SKM-1 (cell line): ENCODE measurements at regions not wholly inside any gene's neighbourhood (a gene's known extent, or its start where the extent isn't known, plus 50 kb on each side); places are given as distances from the start of the nearest gene placed in this dataset.
A peak's percentile ranks its signal among the peaks of the same experiment; 100 is the strongest.

Experiments used
- DNase-seq: peaks from one replicate; lab custom pipeline; 2025; ENCODE audit not compliant: unreplicated experiment; lab: John Stamatoyannopoulos, UW

- DNase-seq = no peak
Observed at GRCh38 chr10:61319386-61320256, 133.6 kb downstream of the TMEM26 start.

- DNase-seq = no peak
Observed at GRCh38 chr10:61318429-61318828, 134.8 kb downstream of the TMEM26 start.

GRCh38 chr10:61317706-61318105, 135.5 kb downstream of the TMEM26 start:
- DNase-seq = no peak

- DNase-seq = no peak
Observed at GRCh38 chr10:61316676-61317265, 136.4 kb downstream of the TMEM26 start.

GRCh38 chr10:61314273-61314672, 138.9 kb downstream of the TMEM26 start:
- DNase-seq = no peak

- DNase-seq = no peak
Observed at GRCh38 chr10:61313460-61313859, 139.7 kb downstream of the TMEM26 start.

- DNase-seq = no peak
Observed at GRCh38 chr10:61304746-61305145, 148.4 kb downstream of the TMEM26 start.

GRCh38 chr10:61302124-61302523, 151.1 kb downstream of the TMEM26 start:
- no peak for DNase-seq

GRCh38 chr10:61301575-61301974, 151.6 kb downstream of the TMEM26 start:
- DNase-seq = no peak

GRCh38 chr10:61299841-61300240, 153.3 kb downstream of the TMEM26 start:
- no peak for DNase-seq

- DNase-seq = no peak
Observed at GRCh38 chr10:61299156-61299555, 154.0 kb downstream of the TMEM26 start.

GRCh38 chr10:61298194-61298593, 155.0 kb downstream of the TMEM26 start:
- no peak for DNase-seq

- DNase-seq = no peak
Observed at GRCh38 chr10:61296161-61296560, 157.0 kb downstream of the TMEM26 start.

- DNase-seq = no peak
Observed at GRCh38 chr10:61294131-61294530, 159.1 kb downstream of the TMEM26 start.

- no peak for DNase-seq
Observed at GRCh38 chr10:61289813-61290212, 163.4 kb downstream of the TMEM26 start.

- no peak for DNase-seq
Observed at GRCh38 chr10:61286686-61287085, 166.5 kb downstream of the TMEM26 start.

- DNase-seq = no peak
Observed at GRCh38 chr10:61285749-61286148, 167.4 kb downstream of the TMEM26 start.

- DNase-seq = peak; percentile 53
Observed at GRCh38 chr10:61284222-61284890, 168.8 kb downstream of the TMEM26 start.

- DNase-seq = no peak
Observed at GRCh38 chr10:61283481-61284221, 169.5 kb downstream of the TMEM26 start.

- DNase-seq = no peak
Observed at GRCh38 chr10:61283066-61283465, 170.1 kb downstream of the TMEM26 start.

GRCh38 chr10:61280303-61280702, 172.9 kb downstream of the TMEM26 start:
- no peak for DNase-seq
